ENCODE measurements at regions not wholly inside any gene's neighbourhood (a gene's known extent, or its start where the extent isn't known, plus 50 kb on each side); places are given as distances from the start of the nearest gene placed in this dataset.

- TF ChIP-seq GATA3 (IDR thresholded peaks at IDR 0.05; ENCODE audit: low read depth, low read length) (no peak), GATA2 (IDR thresholded peaks at IDR 0.05; ENCODE audit: low read depth, low read length) (no peak)
Measured at GRCh38 chr6:169845426-169846285, 94.2 kb downstream of the ERMARD start.

- no peak for TF ChIP-seq GATA3 (IDR thresholded peaks at IDR 0.05; ENCODE audit: low read depth, low read length)
- TF ChIP-seq GATA2 (IDR thresholded peaks at IDR 0.05; ENCODE audit: low read depth, low read length), result no peak
Measured at GRCh38 chr6:169844946-169845345, 93.5 kb downstream of the ERMARD start.

GRCh38 chr6:169843991-169844390 is 92.6 kb downstream of the ERMARD start:
- TF ChIP-seq GATA2 (IDR thresholded peaks at IDR 0.05; ENCODE audit: low read depth, low read length) (no peak), GATA3 (IDR thresholded peaks at IDR 0.05; ENCODE audit: low read depth, low read length) (no peak)

- TF ChIP-seq GATA3 (IDR thresholded peaks at IDR 0.05; ENCODE audit: low read depth, low read length) (no peak), GATA2 (IDR thresholded peaks at IDR 0.05; ENCODE audit: low read depth, low read length) (no peak)
Measured at GRCh38 chr6:169843110-169843509, 91.7 kb downstream of the ERMARD start.

GRCh38 chr6:169841907-169842606 is 90.6 kb downstream of the ERMARD start:
- no peak for TF ChIP-seq GATA2 (IDR thresholded peaks at IDR 0.05; ENCODE audit: low read depth, low read length)
- TF ChIP-seq GATA3 (IDR thresholded peaks at IDR 0.05; ENCODE audit: low read depth, low read length), result no peak

- no peak for TF ChIP-seq GATA3 (IDR thresholded peaks at IDR 0.05; ENCODE audit: low read depth, low read length)
- TF ChIP-seq GATA2 (IDR thresholded peaks at IDR 0.05; ENCODE audit: low read depth, low read length), result no peak
Measured at GRCh38 chr6:169841251-169841650, 89.8 kb downstream of the ERMARD start.

GRCh38 chr6:169839898-169840631 is 88.6 kb downstream of the ERMARD start:
- TF ChIP-seq GATA2 (IDR thresholded peaks at IDR 0.05; ENCODE audit: low read depth, low read length), result no peak
- TF ChIP-seq GATA3 (IDR thresholded peaks at IDR 0.05; ENCODE audit: low read depth, low read length), result no peak

GRCh38 chr6:169839493-169839892 is 88.1 kb downstream of the ERMARD start:
- TF ChIP-seq GATA3 (IDR thresholded peaks at IDR 0.05; ENCODE audit: low read depth, low read length) (no peak), GATA2 (IDR thresholded peaks at IDR 0.05; ENCODE audit: low read depth, low read length) (no peak)

- no peak for TF ChIP-seq GATA2 (IDR thresholded peaks at IDR 0.05; ENCODE audit: low read depth, low read length)
- TF ChIP-seq GATA3 (IDR thresholded peaks at IDR 0.05; ENCODE audit: low read depth, low read length), result no peak
Measured at GRCh38 chr6:169839029-169839481, 87.6 kb downstream of the ERMARD start.

- TF ChIP-seq GATA2 (IDR thresholded peaks at IDR 0.05; ENCODE audit: low read depth, low read length) (no peak), GATA3 (IDR thresholded peaks at IDR 0.05; ENCODE audit: low read depth, low read length) (no peak)
Measured at GRCh38 chr6:169838346-169839028, 87.1 kb downstream of the ERMARD start.

GRCh38 chr6:169837529-169838250 is 86.3 kb downstream of the ERMARD start:
- TF ChIP-seq GATA3 (IDR thresholded peaks at IDR 0.05; ENCODE audit: low read depth, low read length) (no peak), GATA2 (IDR thresholded peaks at IDR 0.05; ENCODE audit: low read depth, low read length) (no peak)

GRCh38 chr6:169833258-169833794 is 81.9 kb downstream of the ERMARD start:
- no peak for TF ChIP-seq GATA2 (IDR thresholded peaks at IDR 0.05; ENCODE audit: low read depth, low read length)
- no peak for TF ChIP-seq GATA3 (IDR thresholded peaks at IDR 0.05; ENCODE audit: low read depth, low read length)
